Naive thymus-derived CD8-positive, alpha-beta T cell (primary cell): ENCODE measurements at regions not wholly inside any gene's neighbourhood (a gene's known extent, or its start where the extent isn't known, plus 50 kb on each side); places are given as distances from the start of the nearest gene placed in this dataset.

ENCODE experiments used
- ATAC-seq, 2 donors: fragments of 150-1000 bp; cut with Tn5 transposase in 1 of 2; sonication (Bioruptor Pico), chemical (Tn5 transposase) in 1 of 2; 1 replicate in 1 of 2; 2 replicates in 1 of 2; pipeline ENCODE4 v1.10.0; 2021; ENCODE audit warnings: mild to moderate bottlenecking in 2 of 2, moderate library complexity in 2 of 2
- POLR2A ChIA-PET: fragments of 350-600 bp; sonication (Branson Sonifier 250); formaldehyde crosslinking; loops from one replicate; lab custom pipeline; 2021; ENCODE audit warnings: antibody characterized with exemption; lab: Charles Lee
- DNase-seq, 10 donors: peaks; one replicate each; pipeline versions ENCODE4 v3.0.0 to v3.0.0-alpha.2; 2020 to 2022
- H3K27ac Mint-ChIP-seq, 10 donors: one replicate each; pipeline ENCODE4 v1.8.0; 2020 to 2022; ENCODE audit warnings: mild to moderate bottlenecking in 10 of 10, mixed read lengths in 10 of 10, moderate library complexity in 4 of 10, inconsistent platforms in 1 of 10
- H3K27me3 Mint-ChIP-seq, 5 donors: one replicate each; pipeline ENCODE4 v1.8.0; 2021 to 2022; ENCODE audit warnings: mixed read lengths in 5 of 5
- H3K36me3 Mint-ChIP-seq, 3 donors: one replicate each; pipeline ENCODE4 v1.8.0; 2020 to 2022; ENCODE audit warnings: mixed read lengths in 3 of 3, mild to moderate bottlenecking in 2 of 3, inconsistent platforms in 1 of 3
- H3K4me1 Mint-ChIP-seq, 4 donors: one replicate each; pipeline ENCODE4 v1.8.0; 2021 to 2022; ENCODE audit warnings: mixed read lengths in 4 of 4
- H3K4me3 Mint-ChIP-seq, 10 donors: one replicate each; pipeline ENCODE4 v1.8.0; 2020 to 2022; ENCODE audit warnings: mild to moderate bottlenecking in 10 of 10, mixed read lengths in 10 of 10, moderate library complexity in 6 of 10, inconsistent platforms in 1 of 10
- H3K9me3 Mint-ChIP-seq, 9 donors: one replicate each; pipeline ENCODE4 v1.8.0; 2020 to 2022; ENCODE audit warnings: mixed read lengths in 9 of 9, mild to moderate bottlenecking in 3 of 9, inconsistent platforms in 1 of 9, moderate library complexity in 1 of 9

GRCh38 chr14:76676539-76676938, 84.7 kb upstream of the VASH1 start:
- Mint-ChIP-seq H3K36me3 (peaks cover 0 to 11% (median 0%) of the 10 kb centered on the region in 3 donors), H3K9me3 (peaks cover 5 to 17% (median 13%) of the 10 kb centered on the region in 9 donors), H3K27me3 (peaks cover 14 to 33% (median 24%) of the 10 kb centered on the region in 5 donors), H3K27ac (no peak overlapping the region), H3K4me3 (no peak overlapping the region), H3K4me1 (no peaks in the 10 kb centered on the region)
- POLR2A ChIA-PET: no interaction called here
- no peak for ATAC-seq
- no peak for DNase-seq

- H3K27ac Mint-ChIP-seq: no peak overlapping the region
- DNase-seq (no peak), ATAC-seq (no peak)
- no peaks in the 10 kb centered on the region for H3K4me1 Mint-ChIP-seq
- peaks cover 0 to 17% (median 0%) of the 10 kb centered on the region in 3 donors for H3K36me3 Mint-ChIP-seq
- peaks cover 5 to 27% (median 21%) of the 10 kb centered on the region in 9 donors for H3K9me3 Mint-ChIP-seq
- H3K4me3 Mint-ChIP-seq: no peak overlapping the region
- H3K27me3 Mint-ChIP-seq: peaks cover 13 to 33% (median 24%) of the 10 kb centered on the region in 5 donors
- POLR2A ChIA-PET: no interaction called here
These were observed 83.6 kb upstream of the VASH1 start for GRCh38 chr14:76677534-76678145.

GRCh38 chr14:76678244-76678800, 82.9 kb upstream of the VASH1 start:
- H3K36me3 Mint-ChIP-seq: peaks cover 0 to 24% (median 0%) of the 10 kb centered on the region in 3 donors
- no peak overlapping the region for H3K27ac Mint-ChIP-seq
- DNase-seq (no peak), ATAC-seq (no peak)
- peaks cover 5 to 33% (median 27%) of the 10 kb centered on the region in 9 donors for H3K9me3 Mint-ChIP-seq
- H3K27me3 Mint-ChIP-seq: peaks cover 12 to 33% (median 20%) of the 10 kb centered on the region in 5 donors
- no peak overlapping the region for H3K4me3 Mint-ChIP-seq
- POLR2A ChIA-PET: no interaction called here
- no peaks in the 10 kb centered on the region for H3K4me1 Mint-ChIP-seq

GRCh38 chr14:76682367-76682766, 78.9 kb upstream of the VASH1 start:
- Mint-ChIP-seq H3K36me3 (peaks cover 0 to 33% (median 0%) of the 10 kb centered on the region in 3 donors), H3K9me3 (peaks cover 10 to 64% (median 32%) of the 10 kb centered on the region in 9 donors), H3K27ac (no peak overlapping the region), H3K4me1 (no peaks in the 10 kb centered on the region), H3K4me3 (no peak overlapping the region), H3K27me3 (peaks cover 4 to 18% (median 13%) of the 10 kb centered on the region in 5 donors)
- DNase-seq (no peak), ATAC-seq (no peak)
- POLR2A ChIA-PET: no interaction called here

GRCh38 chr14:76686646-76687045, 74.6 kb upstream of the VASH1 start:
- ATAC-seq: no peak
- peaks cover 4 to 70% (median 29%) of the 10 kb centered on the region in 9 donors for H3K9me3 Mint-ChIP-seq
- H3K27ac Mint-ChIP-seq: no peak overlapping the region

GRCh38 chr14:76687611-76688382, 73.5 kb upstream of the VASH1 start:
- POLR2A ChIA-PET: no interaction called here
- Mint-ChIP-seq H3K27me3 (peaks cover 4 to 33% (median 27%) of the 10 kb centered on the region in 5 donors), H3K36me3 (peaks cover 0 to 27% (median 2%) of the 10 kb centered on the region in 3 donors), H3K4me3 (no peak overlapping the region), H3K27ac (no peak overlapping the region), H3K9me3 (peaks cover 1 to 59% (median 22%) of the 10 kb centered on the region in 9 donors), H3K4me1 (no peaks in the 10 kb centered on the region)
- no peak for DNase-seq
- no peak for ATAC-seq

More at GRCh38 chr14:76686646-76687045, 74.6 kb upstream of the VASH1 start:
- Mint-ChIP-seq H3K36me3 (peaks cover 0 to 34% (median 2%) of the 10 kb centered on the region in 3 donors), H3K4me1 (no peaks in the 10 kb centered on the region), H3K4me3 (no peak overlapping the region), H3K27me3 (peaks cover 2 to 29% (median 26%) of the 10 kb centered on the region in 5 donors)
- POLR2A ChIA-PET: no interaction called here
- no peak for DNase-seq

GRCh38 chr14:76688383-76688671, 72.9 kb upstream of the VASH1 start:
- H3K4me3 Mint-ChIP-seq: no peak overlapping the region
- H3K36me3 Mint-ChIP-seq: peaks cover 0 to 21% (median 2%) of the 10 kb centered on the region in 3 donors
- ATAC-seq (no peak), DNase-seq (no peak)
- POLR2A ChIA-PET: no interaction called here
- no peaks in the 10 kb centered on the region for H3K4me1 Mint-ChIP-seq
- H3K9me3 Mint-ChIP-seq: peaks cover 1 to 54% (median 17%) of the 10 kb centered on the region in 9 donors
- H3K27ac Mint-ChIP-seq: no peak overlapping the region
- peaks cover 4 to 36% (median 27%) of the 10 kb centered on the region in 5 donors for H3K27me3 Mint-ChIP-seq

GRCh38 chr14:76690502-76691105, 70.7 kb upstream of the VASH1 start:
- Mint-ChIP-seq H3K36me3 (peaks cover 0 to 21% (median 2%) of the 10 kb centered on the region in 3 donors), H3K27ac (no peak overlapping the region), H3K4me1 (no peaks in the 10 kb centered on the region), H3K27me3 (peaks cover 4 to 37% (median 18%) of the 10 kb centered on the region in 5 donors), H3K4me3 (no peak overlapping the region), H3K9me3 (peaks cover 0 to 37% (median 14%) of the 10 kb centered on the region in 9 donors)
- ATAC-seq: no peak
- no peak for DNase-seq
- POLR2A ChIA-PET: no interaction called here

- POLR2A ChIA-PET: no interaction called here
- peaks cover 3 to 27% (median 5%) of the 10 kb centered on the region in 5 donors for H3K27me3 Mint-ChIP-seq
These were observed 67.2 kb upstream of the VASH1 start for GRCh38 chr14:76694106-76694505.

GRCh38 chr14:76695263-76695920, 65.9 kb upstream of the VASH1 start:
- POLR2A ChIA-PET: no interaction called here
- DNase-seq (no peak), ATAC-seq (no peak)
- Mint-ChIP-seq H3K27me3 (peaks cover 0 to 25% (median 3%) of the 10 kb centered on the region in 5 donors), H3K27ac (no peak overlapping the region), H3K36me3 (no peaks in the 10 kb centered on the region), H3K4me3 (no peak overlapping the region), H3K4me1 (no peaks in the 10 kb centered on the region), H3K9me3 (no peaks in the 10 kb centered on the region)

More at GRCh38 chr14:76694106-76694505, 67.2 kb upstream of the VASH1 start:
- H3K36me3 Mint-ChIP-seq: no peaks in the 10 kb centered on the region
- H3K27ac Mint-ChIP-seq: no peak overlapping the region
- no peak for ATAC-seq
- no peak overlapping the region for H3K4me3 Mint-ChIP-seq
- peaks cover 0 to 5% (median 0%) of the 10 kb centered on the region in 9 donors for H3K9me3 Mint-ChIP-seq
- H3K4me1 Mint-ChIP-seq: no peaks in the 10 kb centered on the region
- DNase-seq: no peak

- DNase-seq: no peak
These were observed 64.9 kb upstream of the VASH1 start for GRCh38 chr14:76696361-76696760.

GRCh38 chr14:76696791-76697190, 64.5 kb upstream of the VASH1 start:
- POLR2A ChIA-PET: no interaction called here
- no peak for DNase-seq
- no peaks in the 10 kb centered on the region for H3K4me1 Mint-ChIP-seq
- no peaks in the 10 kb centered on the region for H3K9me3 Mint-ChIP-seq
- H3K27ac Mint-ChIP-seq: no peak overlapping the region
- no peak for ATAC-seq
- H3K36me3 Mint-ChIP-seq: no peaks in the 10 kb centered on the region
- H3K27me3 Mint-ChIP-seq: peaks cover 0 to 19% (median 3%) of the 10 kb centered on the region in 5 donors
- no peak overlapping the region for H3K4me3 Mint-ChIP-seq

More at GRCh38 chr14:76696361-76696760, 64.9 kb upstream of the VASH1 start:
- Mint-ChIP-seq H3K27me3 (peaks cover 0 to 19% (median 3%) of the 10 kb centered on the region in 5 donors), H3K36me3 (no peaks in the 10 kb centered on the region), H3K4me3 (no peak overlapping the region), H3K9me3 (no peaks in the 10 kb centered on the region), H3K4me1 (no peaks in the 10 kb centered on the region), H3K27ac (no peak overlapping the region)
- POLR2A ChIA-PET: no interaction called here
- no peak for ATAC-seq
